HG03280 (cell line): ENCODE measurements at regions not wholly inside any gene's neighbourhood (a gene's known extent, or its start where the extent isn't known, plus 50 kb on each side); places are given as distances from the start of the nearest gene placed in this dataset.
"Not testable (repeated sequence)": the region's sequence is repeated elsewhere in the genome, so short reads cannot be mapped to it uniquely, and the experiment has no call there.

Experiments used
- ATAC-seq: cut with Tn5 transposase; IDR thresholded peaks from one replicate; pipeline ENCODE4 v1.9.1; 2021; ENCODE audit warnings: mild to moderate bottlenecking, moderate library complexity; ENCODE audit not compliant: unreplicated experiment

GRCh38 chr1:143702739-143703138 is 269.0 kb downstream of the FAM72C start:
- not testable (repeated sequence) for ATAC-seq

GRCh38 chr1:143699731-143700130 is 272.1 kb downstream of the FAM72C start:
- no peak for ATAC-seq

GRCh38 chr1:143699115-143699514 is 272.7 kb downstream of the FAM72C start:
- ATAC-seq: no peak

GRCh38 chr1:143698016-143698415 is 273.8 kb downstream of the FAM72C start:
- no peak for ATAC-seq

- ATAC-seq: no peak
These were observed 277.7 kb downstream of the FAM72C start for GRCh38 chr1:143694085-143694484.

- no peak for ATAC-seq
These were observed 279.7 kb downstream of the FAM72C start for GRCh38 chr1:143691971-143692529.

GRCh38 chr1:143691400-143691891 is 280.3 kb downstream of the FAM72C start:
- no peak for ATAC-seq

GRCh38 chr1:143689781-143690180 is 282.0 kb downstream of the FAM72C start:
- no peak for ATAC-seq

- ATAC-seq: no peak
These were observed 291.5 kb downstream of the FAM72C start for GRCh38 chr1:143680304-143680703.

- ATAC-seq: no peak
These were observed 298.8 kb downstream of the FAM72C start for GRCh38 chr1:143672983-143673382.

- ATAC-seq: no peak
These were observed 304.1 kb downstream of the FAM72C start for GRCh38 chr1:143667730-143668129.

GRCh38 chr1:143666851-143667250 is 304.9 kb downstream of the FAM72C start:
- ATAC-seq: no peak

- ATAC-seq: no peak
These were observed 306.2 kb downstream of the FAM72C start for GRCh38 chr1:143665606-143666005.

GRCh38 chr1:143663056-143663455 is 308.7 kb downstream of the FAM72C start:
- not testable (repeated sequence) for ATAC-seq

- no peak for ATAC-seq
These were observed 310.2 kb downstream of the FAM72C start for GRCh38 chr1:143661418-143662101.

- ATAC-seq: no peak
These were observed 311.3 kb downstream of the FAM72C start for GRCh38 chr1:143660354-143660941.

GRCh38 chr1:143653429-143653802 is 318.4 kb downstream of the FAM72C start:
- ATAC-seq: no peak

- ATAC-seq: no peak
These were observed 318.9 kb downstream of the FAM72C start for GRCh38 chr1:143652744-143653428.

- ATAC-seq: no peak
These were observed 319.6 kb downstream of the FAM72C start for GRCh38 chr1:143652187-143652586.

- no peak for ATAC-seq
These were observed 320.3 kb downstream of the FAM72C start for GRCh38 chr1:143651350-143651992.

- not testable (repeated sequence) for ATAC-seq
These were observed 327.8 kb downstream of the FAM72C start for GRCh38 chr1:143644035-143644434.
